HepG2 (cell line): ENCODE measurements at regions not wholly inside any gene's neighbourhood (a gene's known extent, or its start where the extent isn't known, plus 50 kb on each side); places are given as distances from the start of the nearest gene placed in this dataset.
A peak's percentile ranks its signal among the peaks of the same experiment; 100 is the strongest.

Experiments used
- ATAC-seq: fragments of 200-7000 bp; cut with Tn5 transposase; 3 replicates; pipeline ENCODE4 v1.9.1; 2020; ENCODE audit warnings: mild to moderate bottlenecking, moderate library complexity
- BruUV-seq: library from RNA; stranded (reverse); fragments of 400-500 nt; replicated peaks from 2 replicates; lab custom pipeline; 2021; lab: Mats Ljungman, UMichigan
- CTCF ChIA-PET: fragments of 300-600 bp; formaldehyde crosslinking; extraction: SDS; loops from one replicate; lab custom pipeline; 2021; ENCODE audit warnings: low total read pairs, inconsistent platforms, low intra/inter-chr PET ratio; lab: Yijun Ruan, JAX
- POLR2A ChIA-PET: fragments of 350-600 bp; sonication (Branson Sonifier 250); formaldehyde crosslinking; loops from one replicate; lab custom pipeline; 2020; ENCODE audit warnings: antibody characterized with exemption, inconsistent platforms; lab: Yijun Ruan, JAX
- DNase-seq: peaks from one replicate; pipeline ENCODE4 v3.0.0-alpha.2; 2015; ENCODE audit warnings: low spot score
- FAIRE-seq: peaks from 3 replicates; lab custom pipeline; 2011; peaks lifted over from hg19 to GRCh38; lab: Jason Lieb, UNC
- H2AFZ ChIP-seq: one replicate; pipeline ENCODE4 v1.6.1; 2011; ENCODE audit warnings: low read length, inconsistent platforms
- H3K27ac ChIP-seq: fragments of 300-600 bp; 3 replicates; pipeline ENCODE4 v1.8.0; 2011; ENCODE audit warnings: mixed run types, mild to moderate bottlenecking, mixed read lengths, low read length, inconsistent platforms; ENCODE audit not compliant: insufficient read depth; ENCODE audit errors: extremely low read length
- H3K27me3 ChIP-seq, 2 experiments: fragments of 200-600 bp in 1 of 2; 2 replicates in 1 of 2; 3 replicates in 1 of 2; pipeline versions ENCODE4 v1.6.0 to v1.8.0; 2011; ENCODE audit warnings: low read length in 2 of 2, mild to moderate bottlenecking in 2 of 2, moderate library complexity in 2 of 2, inconsistent platforms in 1 of 2; ENCODE audit not compliant: insufficient read depth in 2 of 2, control insufficient read depth in 1 of 2
- H3K36me3 ChIP-seq, 2 experiments: fragments of 200-600 bp in 1 of 2; replicated peaks in 1 of 2; 2 replicates in 1 of 2; 3 replicates in 1 of 2; pipeline versions ENCODE4 v1.5.1 to v1.8.0; 2011; ENCODE audit warnings: low read length in 2 of 2, inconsistent platforms in 1 of 2; ENCODE audit not compliant: insufficient read depth in 2 of 2, control insufficient read depth in 1 of 2
- H3K4me1 ChIP-seq: 2 replicates; pipeline ENCODE4 v1.5.1; 2012; ENCODE audit warnings: low read length, inconsistent platforms; ENCODE audit not compliant: insufficient read depth
- H3K4me2 ChIP-seq: 2 replicates; pipeline ENCODE4 v1.6.0; 2011; ENCODE audit warnings: low read depth, low read length, inconsistent platforms
- H3K4me3 ChIP-seq, 3 experiments: fragments of 200-600 bp in 1 of 3; sonication (generic), shearing (Covaris generic) in 1 of 3; replicated peaks in 1 of 3; 2 replicates each; pipeline ENCODE4 v1.5.1; 2011 to 2016; ENCODE audit warnings: low read length in 3 of 3, inconsistent platforms in 2 of 3, low read depth in 2 of 3, mild to moderate bottlenecking in 2 of 3, control low read depth in 1 of 3, mixed read lengths in 1 of 3; ENCODE audit not compliant: insufficient read depth in 1 of 3
- H3K79me2 ChIP-seq: one replicate; pipeline ENCODE4 v1.6.1; 2011; ENCODE audit warnings: low read length, inconsistent platforms; ENCODE audit not compliant: insufficient read depth
- H3K9ac ChIP-seq: 2 replicates; pipeline ENCODE4 v1.6.0; 2011; ENCODE audit warnings: mild to moderate bottlenecking, low read depth, low read length, inconsistent platforms; ENCODE audit not compliant: insufficient read depth
- H3K9me3 ChIP-seq: 2 replicates; pipeline ENCODE4 v1.5.1; 2012; ENCODE audit warnings: mild to moderate bottlenecking, low read length
- H4K20me1 ChIP-seq: 2 replicates; pipeline ENCODE4 v1.6.0; 2011; ENCODE audit warnings: inconsistent platforms, mild to moderate bottlenecking, low read length, moderate library complexity; ENCODE audit not compliant: insufficient read depth
- CREB1 ChIP-seq, 2 experiments: fragments of 450-650 bp in 1 of 2; IDR thresholded peaks; 2 replicates each; pipeline ENCODE4 v1.6.1; 2016 to 2017; ENCODE audit warnings: control low read depth in 1 of 2, mild to moderate bottlenecking in 1 of 2, missing compliant biosample characterization in 1 of 2, missing genetic modification characterization in 1 of 2
- MAFF ChIP-seq: IDR thresholded peaks from 2 replicates; pipeline ENCODE4 v1.6.1; 2011; ENCODE audit warnings: low read depth, low read length, improper control_type of control experiment
- MAFK ChIP-seq, 2 experiments: IDR thresholded peaks in 1 of 2; conservative IDR thresholded peaks in 1 of 2; 2 replicates each; pipeline ENCODE4 v1.6.1; 2011; ENCODE audit warnings: improper control_type of control experiment in 2 of 2, low read length in 2 of 2
- ZBTB21 ChIP-seq: sonication (generic); formaldehyde crosslinking; IDR thresholded peaks from 2 replicates; pipeline ENCODE4 v1.4.0; 2020; ENCODE audit warnings: missing genetic modification reagents
- ZFP90 ChIP-seq: sonication (generic); formaldehyde crosslinking; IDR thresholded peaks from 2 replicates; pipeline ENCODE4 v1.8.0; 2022; ENCODE audit warnings: missing genetic modification reagents, mild to moderate bottlenecking, inconsistent platforms, borderline replicate concordance
- ZFP91 ChIP-seq: sonication (generic); formaldehyde crosslinking; IDR thresholded peaks from 2 replicates; pipeline ENCODE4 v1.9.0; 2022; ENCODE audit warnings: missing genetic modification reagents, mild to moderate bottlenecking, borderline replicate concordance
- ZNF547 ChIP-seq: sonication (generic); formaldehyde crosslinking; IDR thresholded peaks from 2 replicates; pipeline ENCODE4 v1.5.1; 2020; ENCODE audit warnings: mild to moderate bottlenecking, missing genetic modification reagents
- ZNF737 ChIP-seq: sonication (generic); formaldehyde crosslinking; IDR thresholded peaks from 2 replicates; pipeline ENCODE4 v1.5.0; 2020; ENCODE audit warnings: missing genetic modification reagents, mild to moderate bottlenecking, borderline replicate concordance
- ZNF784 ChIP-seq: sonication (generic); formaldehyde crosslinking; IDR thresholded peaks from 2 replicates; pipeline ENCODE4 v1.5.1; 2020; ENCODE audit warnings: missing genetic modification reagents, mild to moderate bottlenecking, borderline replicate concordance
- WGBS: methylation state at CpG from one replicate; pipeline ENCODE4 v1.1.6; 2017; ENCODE audit warnings: low lambda C conversion rate; 5-methylcytosine and 5-hydroxymethylcytosine counted together
- in situ Hi-C: cut with HindIII; loops from 2 replicates; pipeline ENCODE4 v1.10.0; 2017; ENCODE audit warnings: low pct_unique_long_range_greater_than_20kb; ENCODE audit not compliant: extremely low pct_ligation_motif_present
- intact Hi-C: fragments of 100-400 bp; cut with micrococcal nuclease; formaldehyde crosslinking; loops from one replicate; pipeline ENCODE4 v1.10.0; 2022; ENCODE audit not compliant: unreplicated experiment

- in situ Hi-C loops = no loop called here
- FAIRE-seq (no peak), ATAC-seq (no peak), DNase-seq (no peak)
- no TSS peak for BruUV-seq
- peaks cover 80% of the 10 kb centered on the region for H3K4me1 ChIP-seq
- no peaks in the 10 kb centered on the region for H3K36me3 ChIP-seq
- ChIA-PET CTCF (no interaction called here), POLR2A (no interaction called here)
- H3K79me2 ChIP-seq = no peaks in the 10 kb centered on the region
- intact Hi-C loops = loop anchor here (5.0 kb wide), 1 partner anchor 83 kb away; no protein-coding TSS in a partner anchor
- H3K4me2 ChIP-seq = 0 out of 2 replicates have a peak overlapping the region, but pooled peaks have one; percentile 26
- TF ChIP-seq MAFF (peak; percentile 29; the same call in 1 of the 2 replicates), ZBTB21 (CRISPR knock-in tag) (peak; percentile 49; the same call in 1 of the 2 replicates), ZNF547 (no peak), CREB1 (IDR thresholded peaks at IDR 0.05) (peak; percentile 52; the same call in 1 of the 2 replicates), CREB1 (CRISPR knock-in tag; IDR thresholded peaks at IDR 0.05) (no peak), MAFK (conservative IDR thresholded peaks at IDR 0.05 in 1 of 2, IDR thresholded peaks at IDR 0.05 in 1 of 2; ENCODE audit: low read length in 2 of 2) (peak; percentile 16 to 35; a peak in 2 of 4 replicates), ZFP91 (CRISPR knock-in tag) (peak; percentile 17; the same call in 1 of the 2 replicates), ZFP90 (peak; percentile 99), ZNF784 (CRISPR knock-in tag) (no peak), ZNF737 (0 out of 2 replicates have a peak, but pooled peaks have one; percentile 36)
- no peaks in the 10 kb centered on the region for H3K9me3 ChIP-seq
- no peaks in the 10 kb centered on the region for H4K20me1 ChIP-seq
- H3K9ac ChIP-seq = no peak overlapping the region
- WGBS = 22% methylated on average over 6 of the region's 6 CpGs
- no peak overlapping the region for H3K4me3 ChIP-seq
- no peak overlapping the region for H3K27ac ChIP-seq
- no peak overlapping the region for H2AFZ ChIP-seq
- H3K27me3 ChIP-seq = no peaks in the 10 kb centered on the region
Observed at GRCh38 chr16:48444574-48444973, 59.4 kb upstream of the SIAH1 start.
